ENCODE measurements at regions not wholly inside any gene's neighbourhood (a gene's known extent, or its start where the extent isn't known, plus 50 kb on each side); places are given as distances from the start of the nearest gene placed in this dataset.

DNA sequence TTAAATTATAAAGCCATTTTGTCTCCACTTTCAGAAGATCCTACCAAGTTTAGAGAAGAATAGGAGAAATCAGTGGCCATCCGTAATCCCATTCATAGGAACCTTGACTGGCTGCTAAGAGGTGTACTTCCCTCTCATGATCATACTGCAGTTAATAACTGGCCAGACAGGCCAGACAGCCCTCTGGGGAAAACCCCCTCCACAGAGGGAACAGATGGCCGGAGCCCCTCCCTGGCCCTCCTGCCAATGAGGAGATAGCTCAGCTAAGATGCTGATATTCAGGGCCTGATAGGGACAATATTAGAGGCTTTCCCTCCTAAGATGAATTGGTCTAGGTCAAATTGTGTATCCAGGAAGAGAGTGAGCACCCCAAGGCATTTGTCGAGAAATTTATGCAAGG is 200.0 kb upstream of the MAOA start:
- Histone ChIP-seq H3K27ac (ENCODE audit: low read depth, low read length) (no peak overlapping the region), H2AK5ac (ENCODE audit: low read length) (no peak overlapping the region), H3K23ac (ENCODE audit: low read length) (no peak overlapping the region), H3K27me3 (ENCODE audit: insufficient read depth, low read length, poor library complexity) (no peaks in the 10 kb centered on the region), H2BK15ac (replicated peaks; ENCODE audit: low read depth) (no peak overlapping the region), H2BK5ac (ENCODE audit: low read length) (no peak overlapping the region), H3K18ac (ENCODE audit: low read length) (no peak overlapping the region), H3K56ac (ENCODE audit: low read length) (no peak overlapping the region), H2BK120ac (ENCODE audit: low read depth, low read length) (no peak overlapping the region), H3K4me3 (ENCODE audit: low read length) (no peak overlapping the region), H3K4me1 (ENCODE audit: control insufficient read depth, low read depth, low read length) (no peaks in the 10 kb centered on the region), H4K8ac (ENCODE audit: low read depth, low read length) (no peak overlapping the region), H3K36me3 (ENCODE audit: control insufficient read depth, insufficient read depth, low read length) (no peaks in the 10 kb centered on the region), H3K4ac (ENCODE audit: low read depth, low read length) (no peak overlapping the region), H3K4me2 (ENCODE audit: low read length) (no peak overlapping the region), H4K5ac (ENCODE audit: low read length) (no peak overlapping the region), H3K79me1 (ENCODE audit: low read length) (no peaks in the 10 kb centered on the region), H3K79me2 (ENCODE audit: control insufficient read depth, insufficient read depth, low read length) (no peaks in the 10 kb centered on the region), H3K9ac (ENCODE audit: low read length) (no peak overlapping the region)
- DNase-seq: no peak
- no CpG with 5 or more reads among the region's 3 CpGs for WGBS (ENCODE audit: extremely low coverage, insufficient coverage, low lambda C conversion rate)

- no peak overlapping the region for H3K4me2 ChIP-seq (ENCODE audit: low read length)
- H4K5ac ChIP-seq (ENCODE audit: low read length): no peak overlapping the region
- H2BK5ac ChIP-seq (ENCODE audit: low read length): no peak overlapping the region
- no peak overlapping the region for H3K18ac ChIP-seq (ENCODE audit: low read length)
- no peak overlapping the region for H4K8ac ChIP-seq (ENCODE audit: low read depth, low read length)
- no peak overlapping the region for H3K4ac ChIP-seq (ENCODE audit: low read depth, low read length)
- DNase-seq: no peak
- no peak overlapping the region for H2AK5ac ChIP-seq (ENCODE audit: low read length)
- no peak overlapping the region for H3K4me3 ChIP-seq (ENCODE audit: low read length)
- no CpG with 5 or more reads among the region's 2 CpGs for WGBS (ENCODE audit: extremely low coverage, insufficient coverage, low lambda C conversion rate)
- H3K4me1 ChIP-seq (ENCODE audit: control insufficient read depth, low read depth, low read length): no peaks in the 10 kb centered on the region
- no peaks in the 10 kb centered on the region for H3K79me2 ChIP-seq (ENCODE audit: control insufficient read depth, insufficient read depth, low read length)
- H2BK15ac ChIP-seq (replicated peaks; ENCODE audit: low read depth): no peak overlapping the region
- H3K23ac ChIP-seq (ENCODE audit: low read length): no peak overlapping the region
- no peak overlapping the region for H3K27ac ChIP-seq (ENCODE audit: low read depth, low read length)
- no peak overlapping the region for H3K56ac ChIP-seq (ENCODE audit: low read length)
- no peaks in the 10 kb centered on the region for H3K36me3 ChIP-seq (ENCODE audit: control insufficient read depth, insufficient read depth, low read length)
- H3K9ac ChIP-seq (ENCODE audit: low read length): no peak overlapping the region
- H3K27me3 ChIP-seq (ENCODE audit: insufficient read depth, low read length, poor library complexity): no peaks in the 10 kb centered on the region
- H3K79me1 ChIP-seq (ENCODE audit: low read length): no peaks in the 10 kb centered on the region
- no peak overlapping the region for H2BK120ac ChIP-seq (ENCODE audit: low read depth, low read length)
Measured at GRCh38 chrX:43456906-43457305, 199.2 kb upstream of the MAOA start.

DNA sequence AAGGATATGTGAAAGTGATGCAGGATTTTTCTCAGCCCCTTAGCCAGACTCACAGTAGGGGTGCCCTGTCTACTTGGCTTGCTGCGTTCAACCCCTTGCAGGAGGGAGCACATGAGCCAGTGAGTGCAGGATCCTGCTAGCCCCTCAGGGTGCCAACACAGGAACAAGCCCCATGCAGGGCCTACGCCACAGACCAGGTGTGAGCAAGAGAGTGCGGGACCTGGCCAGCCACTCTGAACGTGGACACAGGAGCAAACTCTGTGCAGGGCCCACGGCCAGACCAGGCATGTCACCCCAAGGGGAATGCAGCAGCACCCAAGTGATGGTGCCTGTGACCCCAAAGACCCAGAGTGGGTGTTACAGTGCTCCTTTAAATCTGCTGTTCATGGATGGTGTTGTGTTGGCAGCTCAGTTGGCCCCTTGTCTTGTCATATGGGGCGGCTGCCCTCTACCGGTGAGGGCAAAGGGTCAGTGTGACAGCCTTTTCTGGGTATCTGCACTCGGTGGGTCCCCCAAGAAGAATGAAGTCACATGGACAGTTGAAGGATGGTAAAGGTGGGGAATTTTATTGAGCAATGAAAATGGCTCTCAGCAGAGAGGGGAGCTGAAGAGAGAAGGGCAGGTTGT is 188.4 kb upstream of the MAOA start:
- Histone ChIP-seq H3K9ac (ENCODE audit: low read length) (no peak overlapping the region), H3K56ac (ENCODE audit: low read length) (no peak overlapping the region), H3K4me1 (ENCODE audit: control insufficient read depth, low read depth, low read length) (no peaks in the 10 kb centered on the region), H3K4me3 (ENCODE audit: low read length) (no peak overlapping the region), H3K79me1 (ENCODE audit: low read length) (no peaks in the 10 kb centered on the region), H2BK5ac (ENCODE audit: low read length) (no peak overlapping the region), H3K36me3 (ENCODE audit: control insufficient read depth, insufficient read depth, low read length) (no peaks in the 10 kb centered on the region), H2AK5ac (ENCODE audit: low read length) (no peak overlapping the region), H4K5ac (ENCODE audit: low read length) (no peak overlapping the region), H3K18ac (ENCODE audit: low read length) (no peak overlapping the region), H3K23ac (ENCODE audit: low read length) (no peak overlapping the region), H2BK15ac (replicated peaks; ENCODE audit: low read depth) (no peak overlapping the region), H3K4ac (ENCODE audit: low read depth, low read length) (no peak overlapping the region), H4K8ac (ENCODE audit: low read depth, low read length) (no peak overlapping the region), H3K27ac (ENCODE audit: low read depth, low read length) (no peak overlapping the region), H3K79me2 (ENCODE audit: control insufficient read depth, insufficient read depth, low read length) (no peaks in the 10 kb centered on the region), H3K27me3 (ENCODE audit: insufficient read depth, low read length, poor library complexity) (no peaks in the 10 kb centered on the region), H3K4me2 (ENCODE audit: low read length) (no peak overlapping the region), H2BK120ac (ENCODE audit: low read depth, low read length) (no peak overlapping the region)
- no peak for DNase-seq
- no CpG with 5 or more reads among the region's 8 CpGs for WGBS (ENCODE audit: extremely low coverage, insufficient coverage, low lambda C conversion rate)

GRCh38 chrX:43469391-43470054 is 186.6 kb upstream of the MAOA start:
- Histone ChIP-seq H3K56ac (ENCODE audit: low read length) (no peak overlapping the region), H3K4me3 (ENCODE audit: low read length) (no peak overlapping the region), H3K27me3 (ENCODE audit: insufficient read depth, low read length, poor library complexity) (no peaks in the 10 kb centered on the region), H3K79me2 (ENCODE audit: control insufficient read depth, insufficient read depth, low read length) (no peaks in the 10 kb centered on the region), H3K36me3 (ENCODE audit: control insufficient read depth, insufficient read depth, low read length) (no peaks in the 10 kb centered on the region), H3K9ac (ENCODE audit: low read length) (no peak overlapping the region), H4K5ac (ENCODE audit: low read length) (no peak overlapping the region), H3K4me2 (ENCODE audit: low read length) (no peak overlapping the region), H3K4ac (ENCODE audit: low read depth, low read length) (no peak overlapping the region), H2BK15ac (replicated peaks; ENCODE audit: low read depth) (no peak overlapping the region), H2BK120ac (ENCODE audit: low read depth, low read length) (no peak overlapping the region), H4K8ac (ENCODE audit: low read depth, low read length) (no peak overlapping the region), H3K18ac (ENCODE audit: low read length) (no peak overlapping the region), H3K4me1 (ENCODE audit: control insufficient read depth, low read depth, low read length) (no peaks in the 10 kb centered on the region), H2BK5ac (ENCODE audit: low read length) (no peak overlapping the region), H3K27ac (ENCODE audit: low read depth, low read length) (no peak overlapping the region), H3K79me1 (ENCODE audit: low read length) (no peaks in the 10 kb centered on the region), H3K23ac (ENCODE audit: low read length) (no peak overlapping the region), H2AK5ac (ENCODE audit: low read length) (no peak overlapping the region)
- DNase-seq: no peak
- WGBS (ENCODE audit: extremely low coverage, insufficient coverage, low lambda C conversion rate): no CpG with 5 or more reads among the region's 2 CpGs

- no peak overlapping the region for H3K4me2 ChIP-seq (ENCODE audit: low read length)
- peak; percentile 57 for DNase-seq
- H2AK5ac ChIP-seq (ENCODE audit: low read length): no peak overlapping the region
- no peak overlapping the region for H3K27ac ChIP-seq (ENCODE audit: low read depth, low read length)
- H3K27me3 ChIP-seq (ENCODE audit: insufficient read depth, low read length, poor library complexity): no peaks in the 10 kb centered on the region
- no peak overlapping the region for H4K5ac ChIP-seq (ENCODE audit: low read length)
- no peaks in the 10 kb centered on the region for H3K79me1 ChIP-seq (ENCODE audit: low read length)
- H2BK5ac ChIP-seq (ENCODE audit: low read length): no peak overlapping the region
- no peak overlapping the region for H3K56ac ChIP-seq (ENCODE audit: low read length)
- no CpG with 5 or more reads among the region's 2 CpGs for WGBS (ENCODE audit: extremely low coverage, insufficient coverage, low lambda C conversion rate)
- no peak overlapping the region for H3K9ac ChIP-seq (ENCODE audit: low read length)
- H3K4ac ChIP-seq (ENCODE audit: low read depth, low read length): no peak overlapping the region
- no peak overlapping the region for H4K8ac ChIP-seq (ENCODE audit: low read depth, low read length)
- H3K23ac ChIP-seq (ENCODE audit: low read length): no peak overlapping the region
- no peaks in the 10 kb centered on the region for H3K4me1 ChIP-seq (ENCODE audit: control insufficient read depth, low read depth, low read length)
- no peaks in the 10 kb centered on the region for H3K79me2 ChIP-seq (ENCODE audit: control insufficient read depth, insufficient read depth, low read length)
- H2BK120ac ChIP-seq (ENCODE audit: low read depth, low read length): no peak overlapping the region
- no peak overlapping the region for H2BK15ac ChIP-seq (replicated peaks; ENCODE audit: low read depth)
- no peaks in the 10 kb centered on the region for H3K36me3 ChIP-seq (ENCODE audit: control insufficient read depth, insufficient read depth, low read length)
- no peak overlapping the region for H3K18ac ChIP-seq (ENCODE audit: low read length)
- no peak overlapping the region for H3K4me3 ChIP-seq (ENCODE audit: low read length)
Measured at GRCh38 chrX:43474321-43474720, 181.8 kb upstream of the MAOA start.

DNA sequence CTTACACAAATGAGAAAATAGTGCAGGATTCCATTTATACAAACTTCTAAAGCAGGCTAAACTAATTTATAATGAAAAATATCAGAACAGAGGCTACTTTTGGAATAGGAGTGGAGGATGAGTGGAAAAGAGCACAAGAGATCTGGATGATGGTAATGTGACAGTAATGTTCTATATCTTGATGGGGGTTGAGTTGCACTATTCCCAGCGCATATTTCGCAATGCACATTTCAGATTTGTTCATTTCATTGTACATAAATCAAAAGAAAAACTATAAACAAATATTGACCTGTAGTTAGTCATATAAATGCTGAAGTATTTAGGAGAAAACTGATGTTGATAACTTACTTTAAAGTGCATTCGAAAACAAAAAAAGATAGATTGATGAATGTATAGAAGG is 177.0 kb upstream of the MAOA start:
- H3K79me2 ChIP-seq (ENCODE audit: control insufficient read depth, insufficient read depth, low read length): no peaks in the 10 kb centered on the region
- no peaks in the 10 kb centered on the region for H3K36me3 ChIP-seq (ENCODE audit: control insufficient read depth, insufficient read depth, low read length)
- H3K56ac ChIP-seq (ENCODE audit: low read length): no peak overlapping the region
- H3K4me3 ChIP-seq (ENCODE audit: low read length): no peak overlapping the region
- no peak overlapping the region for H3K9ac ChIP-seq (ENCODE audit: low read length)
- no CpG with 5 or more reads among the region's 3 CpGs for WGBS (ENCODE audit: extremely low coverage, insufficient coverage, low lambda C conversion rate)
- H3K23ac ChIP-seq (ENCODE audit: low read length): no peak overlapping the region
- no peak overlapping the region for H3K27ac ChIP-seq (ENCODE audit: low read depth, low read length)
- no peaks in the 10 kb centered on the region for H3K4me1 ChIP-seq (ENCODE audit: control insufficient read depth, low read depth, low read length)
- H4K8ac ChIP-seq (ENCODE audit: low read depth, low read length): no peak overlapping the region
- H3K18ac ChIP-seq (ENCODE audit: low read length): no peak overlapping the region
- no peak overlapping the region for H2AK5ac ChIP-seq (ENCODE audit: low read length)
- no peak overlapping the region for H3K4me2 ChIP-seq (ENCODE audit: low read length)
- no peak overlapping the region for H2BK5ac ChIP-seq (ENCODE audit: low read length)
- no peak overlapping the region for H2BK120ac ChIP-seq (ENCODE audit: low read depth, low read length)
- H2BK15ac ChIP-seq (replicated peaks; ENCODE audit: low read depth): no peak overlapping the region
- no peak for DNase-seq
- H3K27me3 ChIP-seq (ENCODE audit: insufficient read depth, low read length, poor library complexity): no peaks in the 10 kb centered on the region
- H3K79me1 ChIP-seq (ENCODE audit: low read length): no peaks in the 10 kb centered on the region
- no peak overlapping the region for H4K5ac ChIP-seq (ENCODE audit: low read length)
- no peak overlapping the region for H3K4ac ChIP-seq (ENCODE audit: low read depth, low read length)

Measured in mesendoderm (in vitro differentiated cells).